ENCODE measurements at regions not wholly inside any gene's neighbourhood (a gene's known extent, or its start where the extent isn't known, plus 50 kb on each side); places are given as distances from the start of the nearest gene placed in this dataset.

DNA sequence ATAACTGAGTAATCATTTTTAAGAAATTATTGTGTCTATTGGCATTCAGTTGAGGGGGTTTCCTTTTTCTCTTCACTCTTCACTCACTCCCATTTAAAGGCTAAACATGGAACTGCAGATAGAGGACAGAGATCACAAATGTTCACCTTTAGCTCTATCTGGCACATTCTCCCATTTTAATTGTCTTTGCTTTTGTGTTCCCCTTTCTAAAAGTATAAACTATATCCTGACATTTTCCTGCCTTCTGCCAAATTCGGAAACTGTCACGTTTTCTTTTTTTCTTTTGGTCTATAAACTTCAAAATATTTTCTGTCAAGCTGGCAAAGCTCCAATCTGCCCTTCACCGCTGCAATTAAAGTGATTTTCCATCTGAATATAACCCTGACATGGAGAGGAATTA lies 219.8 kb upstream of the CDKN3 start:
- ATAC-seq = no peak

DNA sequence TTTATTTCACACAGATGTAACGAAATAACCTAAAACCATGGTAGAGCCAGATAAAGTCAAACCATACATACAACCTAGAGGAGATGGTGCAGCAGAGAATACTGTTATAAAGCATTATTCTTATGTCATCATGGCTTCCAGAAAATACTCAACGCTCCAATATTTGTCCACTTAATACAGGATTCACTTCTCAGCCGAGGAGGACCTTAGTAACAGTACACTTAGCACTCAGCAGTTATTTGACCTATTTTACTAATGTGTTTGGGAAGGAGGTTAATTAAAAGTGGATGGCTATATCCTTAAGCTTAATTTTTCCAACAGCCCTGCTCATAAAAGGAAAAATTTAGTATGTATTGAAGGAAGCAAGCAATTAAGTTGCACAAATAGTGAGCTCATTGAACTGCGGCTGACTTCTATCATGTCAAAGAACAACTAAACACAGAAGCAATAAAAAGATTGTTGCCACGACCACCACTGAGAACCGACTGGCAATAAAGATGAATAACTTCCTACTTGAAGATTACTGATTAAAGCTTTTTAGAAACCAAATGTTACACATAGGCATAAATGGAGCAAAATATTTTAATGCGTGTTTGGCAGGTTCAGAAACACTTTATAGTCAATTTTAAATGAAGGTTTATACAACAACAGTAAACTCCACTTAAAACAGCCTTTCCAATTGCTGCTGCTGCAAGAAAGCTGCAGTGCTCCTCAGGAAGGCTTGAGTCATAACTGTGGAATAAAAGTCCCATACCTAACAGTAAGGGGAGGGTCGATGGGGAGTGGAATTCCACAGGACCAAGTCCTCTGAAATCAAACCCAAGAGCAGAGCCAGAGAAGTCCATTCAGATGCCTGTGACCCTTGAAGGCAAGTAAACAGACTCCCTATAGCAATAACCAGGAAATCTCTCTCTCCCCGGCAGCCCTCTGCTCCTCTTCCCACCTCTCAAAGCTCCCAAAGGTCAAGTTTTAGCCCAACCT lies 218.9 kb upstream of the CDKN3 start:
- ATAC-seq = no peak

DNA sequence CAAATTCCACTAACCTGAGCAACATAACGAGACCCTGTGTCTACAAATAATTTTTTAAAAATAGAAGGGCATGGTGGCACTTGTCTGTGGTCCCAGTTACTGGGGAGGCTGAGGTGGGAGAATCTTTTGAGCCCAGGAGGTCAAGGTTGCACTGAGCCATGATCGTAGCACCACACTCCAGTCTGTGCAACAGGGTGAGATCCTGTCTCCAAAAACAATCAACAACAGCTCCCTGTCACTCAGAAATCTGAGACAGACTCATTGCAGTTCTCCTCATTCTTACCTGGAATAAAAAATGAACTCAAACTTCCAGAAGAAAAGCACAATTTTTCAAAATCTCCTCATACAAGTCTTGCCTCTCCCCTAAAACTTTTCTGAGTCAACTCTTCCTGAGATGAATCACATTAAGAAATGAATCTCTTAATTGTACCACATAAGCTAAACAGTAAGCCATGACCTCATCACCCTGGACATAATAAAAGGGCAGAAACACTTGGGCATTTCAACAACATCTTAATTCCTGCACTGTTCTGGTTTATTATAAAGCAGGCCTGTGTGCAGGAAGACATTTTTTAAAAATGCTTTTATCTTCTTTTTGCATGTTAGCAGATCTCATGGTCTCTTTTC lies 214.3 kb upstream of the CDKN3 start:
- peak; percentile 78 for ATAC-seq

DNA sequence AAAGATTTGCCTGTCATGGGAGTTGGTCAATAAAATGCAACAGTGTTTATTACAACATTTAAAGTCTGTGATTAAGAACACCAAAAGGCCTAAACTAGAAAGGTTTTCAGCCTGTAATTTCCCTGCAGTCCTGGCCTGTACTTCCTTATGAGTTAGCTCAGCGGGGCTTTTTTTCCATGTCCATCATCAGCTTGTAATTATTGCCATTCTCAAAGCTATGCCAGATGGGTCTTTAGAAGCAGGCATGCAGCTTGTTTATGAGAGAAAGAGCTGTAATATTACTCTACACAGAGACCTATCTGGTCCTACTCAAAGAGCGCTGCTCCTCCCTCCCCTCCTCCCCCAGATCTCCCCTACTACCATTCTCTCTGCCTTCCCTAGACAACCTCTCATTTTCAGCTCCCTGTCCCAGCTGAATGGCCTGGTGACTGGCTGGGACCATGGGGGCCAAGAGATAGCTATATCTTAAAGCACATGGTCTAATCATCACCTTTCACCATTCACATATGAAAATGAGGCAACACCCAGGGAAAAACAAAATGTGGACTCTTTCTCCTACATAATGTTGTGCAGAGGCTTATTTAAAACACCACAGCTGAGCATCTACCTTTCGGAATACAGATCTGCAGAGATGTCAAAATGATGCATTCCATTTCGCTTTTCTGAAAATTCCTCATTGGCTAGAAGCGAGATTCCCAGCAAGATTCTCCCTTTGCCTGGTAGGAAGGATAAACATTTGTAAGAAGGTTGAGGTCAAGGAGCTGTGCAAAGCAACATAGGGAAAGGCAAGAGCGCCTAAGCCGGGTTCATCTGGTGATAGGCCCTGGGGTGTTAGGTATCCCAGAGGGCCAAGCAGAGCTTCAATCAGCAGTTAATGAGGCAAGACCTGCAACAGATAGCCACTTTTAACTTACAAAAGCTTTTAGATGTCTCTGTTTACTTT lies 209.7 kb upstream of the CDKN3 start:
- no peak for ATAC-seq

DNA sequence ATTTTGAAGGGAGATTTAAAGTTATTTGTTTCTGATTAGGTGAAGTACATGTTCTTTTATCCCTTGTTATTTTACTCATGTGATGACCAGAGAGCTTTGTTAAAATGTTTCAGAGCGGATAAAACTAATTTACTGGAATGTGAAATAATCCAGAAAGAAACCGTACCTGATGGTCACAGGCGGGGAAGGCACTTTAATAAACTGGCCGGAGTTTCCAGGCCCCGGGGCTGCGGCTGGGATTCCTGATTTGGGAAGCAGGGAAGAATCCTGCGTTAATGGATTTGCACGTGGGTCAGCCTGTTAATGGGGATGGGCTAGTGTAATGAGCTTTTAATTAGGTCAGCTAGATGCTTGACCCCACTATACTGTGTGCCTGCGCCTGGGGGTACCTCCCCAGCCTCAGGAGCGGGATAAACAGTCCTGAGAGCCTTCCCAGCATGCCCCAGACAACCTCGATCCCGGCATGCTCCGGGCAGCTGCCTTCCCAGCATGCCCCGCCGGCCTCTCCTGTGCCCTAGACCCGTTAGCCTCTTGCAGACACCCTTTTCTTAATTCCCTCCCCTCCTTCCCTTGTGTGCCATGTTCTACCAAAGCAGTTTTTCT lies 208.6 kb upstream of the CDKN3 start:
- ATAC-seq = no peak

DNA sequence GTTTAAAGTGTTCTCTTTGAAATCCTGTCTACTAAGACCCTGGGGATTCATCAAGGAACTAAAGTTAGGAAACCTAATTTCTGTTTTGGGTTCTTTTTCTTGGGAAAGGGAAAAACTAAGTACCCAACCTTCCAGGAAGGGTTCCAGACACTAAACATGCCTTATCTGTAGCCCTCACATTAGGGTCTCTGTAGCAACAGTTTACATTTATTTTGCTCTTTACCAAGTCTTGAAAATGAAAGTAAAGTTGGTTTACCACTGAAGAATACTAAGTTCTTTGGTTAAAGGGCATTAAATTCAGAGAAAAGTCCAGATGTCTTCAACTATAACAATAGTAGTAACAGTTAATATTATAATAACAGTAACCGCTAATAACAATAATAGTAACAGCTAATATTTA lies 207.5 kb upstream of the CDKN3 start:
- ATAC-seq = no peak

DNA sequence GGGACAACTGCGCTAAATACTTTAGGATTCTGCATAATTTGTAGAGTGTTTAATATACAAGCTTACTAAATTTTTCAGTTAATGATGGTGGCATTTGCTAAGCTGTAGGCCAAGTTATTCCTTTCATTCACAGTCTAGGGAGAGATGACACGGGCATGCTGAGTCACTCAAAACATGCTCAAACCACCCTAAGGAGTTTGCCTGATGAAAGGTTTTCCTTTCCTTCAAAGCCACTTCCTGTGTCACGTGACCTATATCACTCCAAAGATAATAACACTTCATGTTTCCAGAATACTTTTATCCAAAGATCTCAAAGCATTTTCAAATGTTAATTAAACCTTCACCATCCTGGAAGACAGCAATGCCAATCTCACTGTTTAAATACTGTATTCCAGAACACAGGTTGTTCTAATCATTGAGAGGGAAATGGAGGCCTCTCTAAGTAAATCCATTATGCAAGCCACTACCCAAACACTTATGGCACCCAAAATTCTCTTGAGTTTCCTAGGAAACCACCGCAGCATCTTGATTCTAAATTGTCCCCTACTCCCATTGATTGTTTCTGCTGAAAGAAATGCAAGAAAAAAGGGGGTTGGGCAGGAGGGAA lies 207.0 kb upstream of the CDKN3 start:
- ATAC-seq = peak; percentile 93

DNA sequence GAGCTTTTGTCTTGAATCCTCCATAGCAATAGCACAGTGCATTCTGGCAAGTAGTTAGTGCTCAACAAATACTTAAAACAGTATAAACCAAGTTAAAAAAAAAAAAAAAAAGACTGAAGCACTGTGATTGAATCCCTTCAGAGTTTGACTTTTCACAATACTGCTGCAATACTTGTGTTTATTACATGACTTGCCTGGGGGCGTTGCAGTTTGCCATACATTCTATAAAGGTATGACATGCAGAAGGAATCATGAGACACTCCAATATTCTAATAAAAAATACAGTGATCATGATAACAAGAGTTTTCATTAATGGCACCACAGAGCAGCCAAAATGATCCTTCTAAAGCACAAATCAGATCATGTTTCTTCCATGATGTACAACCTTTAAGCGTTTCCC lies 205.0 kb upstream of the CDKN3 start:
- ATAC-seq = no peak

DNA sequence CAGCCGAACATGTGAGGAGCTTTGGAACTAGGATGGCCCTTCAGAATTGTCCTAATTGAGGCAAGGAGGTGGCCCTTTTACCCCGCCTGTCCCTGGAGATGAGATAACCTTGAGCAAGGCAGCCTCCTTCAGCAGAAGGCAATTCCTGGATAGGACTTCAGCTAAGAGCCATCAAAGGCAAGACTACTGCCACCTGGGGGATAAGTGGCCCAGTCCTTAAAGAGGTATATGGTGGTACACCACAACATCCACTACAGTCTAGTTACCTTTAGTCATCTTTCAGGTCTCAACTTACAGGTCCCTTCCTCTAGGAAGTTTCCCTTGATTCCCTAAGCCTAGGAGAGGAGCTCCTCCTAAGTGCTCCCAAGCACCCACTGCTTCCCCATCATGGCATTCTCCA lies 204.2 kb upstream of the CDKN3 start:
- no peak for ATAC-seq

DNA sequence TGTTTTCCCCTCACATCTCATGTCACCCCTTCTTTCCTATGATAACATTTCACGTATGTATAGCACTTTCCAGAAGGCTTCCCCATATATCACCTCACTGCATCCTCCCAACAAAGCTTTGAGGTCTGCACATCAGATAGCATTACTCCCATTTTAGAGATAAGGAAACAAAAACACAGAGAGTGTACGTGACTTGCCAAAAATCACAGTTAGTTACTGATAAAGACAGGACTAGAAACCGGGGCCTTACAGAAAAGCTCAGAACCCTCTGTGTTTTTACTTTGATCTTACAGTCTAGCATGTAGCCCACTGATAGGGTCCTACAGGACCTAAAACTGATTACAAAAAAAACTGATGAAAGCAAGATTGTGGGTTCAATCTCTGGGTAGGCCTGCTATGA lies 202.9 kb upstream of the CDKN3 start:
- no peak for ATAC-seq

DNA sequence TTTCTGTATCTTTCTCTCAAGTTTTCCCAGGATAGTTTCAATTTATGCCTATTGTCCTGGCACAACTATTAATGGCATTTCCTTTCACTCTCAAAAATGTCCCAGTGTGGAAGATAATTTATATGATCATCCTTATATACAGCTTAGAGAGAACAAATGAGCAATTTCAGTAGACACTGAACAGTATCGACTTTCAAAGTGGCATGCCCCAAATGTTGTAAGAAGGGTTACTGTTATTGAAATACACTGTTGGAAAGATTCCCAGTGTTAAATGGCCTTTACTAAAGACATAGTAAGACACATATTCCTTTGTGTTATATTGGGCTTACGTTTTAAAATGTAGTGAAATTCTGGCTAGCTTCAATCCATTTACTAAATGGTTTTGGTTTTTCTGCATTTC lies 202.3 kb upstream of the CDKN3 start:
- ATAC-seq = no peak

DNA sequence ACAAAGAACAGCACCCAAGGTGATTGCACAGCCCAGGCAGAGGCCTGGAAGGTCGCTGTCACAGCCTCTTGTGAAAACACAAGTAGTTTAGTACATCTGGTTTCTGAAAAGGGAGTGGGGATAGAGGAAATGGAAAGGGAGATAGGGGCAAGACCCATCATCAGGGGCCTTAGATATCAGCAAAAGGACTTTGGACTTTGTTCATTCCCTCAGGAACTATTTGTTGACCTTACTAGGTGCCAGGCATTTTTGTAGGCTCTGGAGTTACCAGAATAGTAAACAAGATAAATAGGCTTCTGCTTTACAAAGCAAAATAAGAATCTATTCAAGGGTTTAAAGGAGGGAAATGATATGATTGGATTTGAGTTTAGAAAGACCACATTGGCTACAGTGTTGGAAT lies 199.4 kb upstream of the CDKN3 start:
- no peak for ATAC-seq

DNA sequence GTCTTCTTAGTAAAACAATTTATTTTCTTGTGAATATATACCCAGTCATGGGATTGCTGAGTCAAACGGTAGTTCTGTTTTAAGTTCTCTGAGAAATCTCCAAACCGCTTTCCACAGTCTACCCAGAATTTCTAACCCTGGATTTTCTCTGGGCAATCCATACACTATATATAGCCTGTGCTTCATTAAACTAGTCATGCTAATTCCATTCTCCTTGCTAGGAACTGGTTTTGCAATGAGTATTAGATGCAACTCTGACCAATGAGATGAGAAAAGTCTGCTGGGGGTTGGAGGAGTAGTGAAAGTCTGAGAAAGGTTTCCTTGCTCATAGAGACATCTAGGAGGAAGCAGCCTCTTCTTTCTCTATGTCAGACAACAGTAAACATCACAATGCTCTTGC lies 196.1 kb upstream of the CDKN3 start:
- peak; percentile 54 for ATAC-seq

DNA sequence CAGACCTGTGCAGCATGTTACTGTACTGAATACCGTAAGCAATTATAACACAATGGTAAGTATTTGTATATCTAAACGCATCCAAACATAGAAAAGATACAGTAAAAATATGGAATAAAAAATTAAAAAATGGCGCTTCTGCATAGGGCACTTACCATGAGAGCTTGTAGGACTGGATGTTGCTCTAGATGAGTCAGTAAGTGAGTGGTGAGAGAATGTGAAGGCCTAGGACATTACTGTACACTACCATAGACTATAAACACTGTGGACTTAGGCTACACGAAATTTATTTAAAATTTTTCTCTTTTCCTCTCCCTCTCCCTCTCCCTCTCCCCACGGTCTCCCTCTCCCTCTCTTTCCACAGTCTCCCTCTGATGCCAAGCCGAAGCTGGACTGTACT lies 194.5 kb upstream of the CDKN3 start:
- no peak for ATAC-seq

DNA sequence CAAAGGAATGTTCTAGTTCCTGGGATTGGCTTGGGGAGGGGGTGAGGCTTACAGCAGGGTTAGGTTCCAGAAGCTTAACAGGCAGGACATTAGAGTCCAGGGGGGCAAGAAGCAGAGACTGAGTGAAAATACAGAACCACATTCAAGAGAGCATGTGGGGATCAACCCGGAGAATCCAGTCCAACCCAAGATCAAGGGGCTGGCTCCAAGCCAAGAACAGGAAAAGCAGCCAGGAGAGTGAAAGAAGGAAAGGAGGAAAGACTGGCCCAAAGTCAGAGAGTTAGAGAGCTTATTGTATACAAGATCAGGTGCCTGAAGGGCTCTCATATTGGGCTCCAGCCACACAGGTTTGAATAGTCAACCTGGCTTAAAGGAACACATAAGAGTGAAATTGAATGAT lies 190.3 kb upstream of the CDKN3 start:
- ATAC-seq = no peak

DNA sequence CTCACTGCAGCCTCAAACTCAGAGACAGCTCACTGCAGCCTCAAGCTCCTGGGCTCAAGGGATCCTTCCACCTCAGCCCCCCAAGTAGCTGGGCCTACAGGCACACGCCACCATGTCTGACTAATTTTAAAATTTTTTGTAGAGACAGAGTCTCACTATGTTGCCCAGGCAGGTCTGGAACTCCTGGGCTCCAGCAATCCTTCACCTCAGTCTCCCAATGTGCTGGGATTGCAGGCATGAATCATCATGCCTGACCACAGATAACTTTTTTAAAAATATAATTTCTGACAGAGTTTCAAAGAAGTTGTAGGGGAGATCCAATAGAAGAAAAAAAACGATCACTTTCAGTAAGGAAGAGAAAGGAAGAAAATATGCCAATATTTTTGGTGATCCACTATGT lies 189.7 kb upstream of the CDKN3 start:
- ATAC-seq = no peak

DNA sequence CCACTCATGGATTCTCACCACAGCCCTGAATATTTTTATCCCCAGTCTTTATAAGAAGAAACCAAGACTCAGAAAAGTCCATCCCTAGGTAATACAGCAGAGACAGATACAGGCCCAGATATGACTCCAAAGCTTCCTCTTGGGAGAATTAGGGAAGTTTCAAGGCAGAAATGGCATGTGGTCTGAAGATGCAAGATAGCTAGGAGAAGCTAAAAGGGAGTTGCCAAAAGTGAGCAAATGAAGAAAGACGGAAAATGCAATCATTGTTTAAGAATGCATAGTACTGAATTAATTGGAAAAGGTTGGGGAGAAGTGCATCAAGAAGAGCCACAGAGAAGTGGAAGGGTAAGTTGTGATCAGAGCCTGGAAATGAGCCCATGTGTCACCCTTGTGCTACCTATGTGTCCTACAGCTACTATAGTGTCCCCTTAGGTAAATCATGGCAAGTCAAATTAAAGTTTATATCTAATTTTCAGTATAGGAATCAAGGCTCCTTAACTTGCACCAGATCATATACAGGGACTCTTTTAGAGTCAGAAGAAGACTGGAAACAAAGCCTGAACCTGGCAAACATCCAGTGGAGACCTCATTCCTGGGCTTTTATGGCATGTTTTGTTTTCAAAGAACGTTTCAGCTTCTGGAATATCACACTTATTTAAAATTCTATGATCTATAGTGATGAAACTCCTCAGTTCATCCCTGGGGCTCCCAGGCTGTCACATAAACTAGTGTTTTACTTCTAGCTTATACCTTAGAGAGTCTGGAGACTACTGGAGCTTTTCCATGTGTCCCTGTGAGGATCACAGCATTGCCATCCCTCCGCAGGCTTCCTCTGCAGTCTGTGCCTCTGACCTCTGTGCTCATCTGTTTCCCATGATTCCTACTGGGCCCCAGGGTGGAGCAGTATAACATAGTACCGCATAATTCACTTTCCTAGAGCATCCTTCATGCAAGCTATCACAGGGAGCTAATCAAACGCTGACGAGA lies 189.0 kb upstream of the CDKN3 start:
- ATAC-seq = no peak

DNA sequence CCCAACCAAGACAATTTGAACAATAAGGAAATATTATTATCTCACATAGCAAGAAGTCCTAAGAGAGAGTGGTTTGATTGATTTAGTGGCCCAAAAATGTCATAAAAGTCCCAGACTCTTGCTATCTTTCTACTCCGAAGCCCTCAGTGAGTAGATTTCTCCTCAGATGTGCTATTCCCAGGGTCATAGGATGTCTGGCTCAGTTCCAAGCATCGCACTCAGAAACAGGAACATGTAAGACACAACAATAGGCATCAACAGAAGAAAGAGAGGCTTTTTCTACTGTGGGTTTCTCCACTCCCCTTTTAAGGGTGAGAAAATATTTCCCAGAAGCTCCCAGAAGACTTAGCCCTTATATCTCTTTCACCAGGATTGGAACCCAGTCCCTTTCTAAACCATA lies 188.1 kb upstream of the CDKN3 start:
- ATAC-seq = no peak

DNA sequence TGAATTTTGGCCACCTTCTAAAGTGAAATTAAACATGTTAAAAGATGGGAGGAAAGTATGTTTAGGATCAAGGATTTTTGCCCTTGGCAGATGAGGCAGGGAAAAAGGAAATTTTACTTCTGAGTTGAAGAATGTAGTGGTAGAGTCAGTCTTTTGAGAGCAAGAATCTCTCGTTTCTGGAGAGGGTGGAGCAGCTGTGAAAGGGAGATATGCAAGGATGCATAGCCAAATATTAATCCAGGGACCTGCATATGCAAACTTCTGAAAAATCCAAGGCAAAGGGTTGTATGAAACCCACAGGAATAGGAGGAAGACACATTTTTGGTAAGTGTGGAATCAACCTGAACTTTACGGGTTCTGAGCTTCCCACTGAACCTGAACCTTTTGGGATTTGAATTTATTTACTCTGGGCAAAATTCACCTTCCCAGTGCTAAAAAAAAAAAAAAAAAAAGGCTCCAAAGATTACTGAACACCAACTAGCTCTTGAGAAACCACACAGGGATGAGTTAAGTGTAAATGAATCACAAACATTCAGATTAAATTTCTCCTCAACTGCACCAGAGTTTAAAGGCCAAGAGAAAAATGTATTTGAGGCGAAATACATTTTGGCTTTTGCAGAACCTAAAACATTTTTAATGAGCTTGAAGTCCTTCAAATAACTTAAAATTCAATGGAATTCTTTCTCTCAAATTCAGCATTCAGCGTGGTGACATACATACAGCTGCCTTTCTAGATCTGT lies 187.1 kb upstream of the CDKN3 start:
- no peak for ATAC-seq

All from esophagus mucosa (tissue), 1 donor.